Posterior cingulate gyrus (tissue), 11 donors: ENCODE measurements at regions not wholly inside any gene's neighbourhood (a gene's known extent, or its start where the extent isn't known, plus 50 kb on each side); places are given as distances from the start of the nearest gene placed in this dataset.
A peak's percentile ranks its signal among the peaks of the same experiment; 100 is the strongest.

ENCODE experiments used
- DNase-seq, 10 donors: peaks; one replicate each; pipeline versions ENCODE4 v3.0.0 to v3.0.0-alpha.2; 2020 to 2021; ENCODE audit warnings: mixed read lengths in 3 of 10
- intact Hi-C: fragments of 100-400 bp; cut with DNase I; formaldehyde crosslinking; loops from one replicate; pipeline ENCODE4 v1.15.1; 2023

GRCh38 chr5:159630545-159630944 lies 285.7 kb upstream of the ADRA1B start:
- intact Hi-C loops: no loop called here
- DNase-seq: no peak

DNA sequence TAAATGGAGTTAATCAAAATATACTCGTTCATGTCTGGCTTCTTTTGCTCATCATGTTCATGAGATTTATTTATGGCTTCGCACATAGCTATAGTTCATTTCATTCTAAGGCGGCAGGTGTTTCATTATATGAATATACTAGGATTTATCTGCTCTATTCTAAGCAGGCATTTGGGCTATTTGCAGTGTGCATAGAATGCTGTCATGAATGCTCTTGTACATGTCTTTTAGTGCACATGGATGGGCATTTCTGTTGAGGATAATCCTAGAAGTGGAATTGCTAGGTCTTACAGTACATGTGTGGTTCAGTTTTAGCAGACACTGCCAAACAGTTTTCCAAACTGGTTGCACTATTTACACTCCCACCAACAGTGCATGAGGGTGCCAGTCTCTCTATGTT lies 285.3 kb upstream of the ADRA1B start:
- DNase-seq: no peak
- intact Hi-C loops: no loop called here

GRCh38 chr5:159632866-159633265 lies 283.4 kb upstream of the ADRA1B start:
- intact Hi-C loops: no loop called here
- no peak for DNase-seq

DNA sequence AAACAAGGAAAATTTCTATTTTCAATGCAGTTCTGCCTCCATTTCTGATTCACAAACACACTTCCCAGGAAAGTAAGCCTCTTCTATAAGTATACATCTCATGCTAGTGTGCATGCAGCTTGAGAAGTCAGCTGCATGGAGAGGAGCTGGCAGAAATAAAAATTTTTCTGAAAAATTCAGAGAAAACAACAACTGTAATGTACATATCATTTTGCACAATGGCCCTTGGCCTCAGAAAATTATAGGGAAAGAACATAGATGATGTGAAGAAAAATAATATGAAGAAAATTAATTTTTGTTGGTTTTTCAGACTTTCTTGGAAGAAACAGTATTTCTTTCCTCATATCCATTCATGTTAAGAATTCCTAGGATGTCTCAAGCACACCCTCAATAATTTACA lies 277.8 kb upstream of the ADRA1B start:
- no peak for DNase-seq
- intact Hi-C loops: no loop called here

DNA sequence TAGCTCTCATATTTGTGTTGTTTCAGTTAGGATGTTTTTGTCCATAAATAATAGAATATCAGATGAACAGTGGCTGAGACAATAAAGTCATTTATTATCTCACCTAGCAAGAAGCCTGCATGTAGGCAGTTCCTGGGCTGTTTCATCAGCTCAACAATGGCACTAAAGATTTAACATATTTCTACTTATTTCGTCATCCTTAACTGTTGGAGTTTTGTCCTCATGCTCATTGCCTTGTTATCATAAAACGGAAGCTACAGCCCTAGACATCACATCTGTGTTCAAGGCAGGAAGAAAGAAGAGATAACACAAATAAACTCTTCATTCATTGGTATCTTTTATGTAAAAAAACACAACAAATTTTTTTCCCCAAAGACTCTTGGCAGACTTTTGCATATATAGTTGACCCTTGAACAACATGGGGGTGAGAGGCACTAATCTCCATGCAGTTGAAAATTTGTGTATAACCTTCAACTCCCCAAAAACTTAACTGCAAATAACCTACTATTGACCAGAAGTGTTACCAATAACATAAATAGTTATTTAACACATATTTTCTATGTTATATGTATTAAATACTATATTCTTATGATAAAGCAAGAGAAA lies 277.2 kb upstream of the ADRA1B start:
- intact Hi-C loops: no loop called here
- no peak for DNase-seq

- DNase-seq: no peak
- intact Hi-C loops: no loop called here
Observed at GRCh38 chr5:159639590-159639989, 276.7 kb upstream of the ADRA1B start.

- peak in 1 of 10 donors; percentile 67 for DNase-seq
Observed at GRCh38 chr5:159640446-159640845, 275.8 kb upstream of the ADRA1B start.

DNA sequence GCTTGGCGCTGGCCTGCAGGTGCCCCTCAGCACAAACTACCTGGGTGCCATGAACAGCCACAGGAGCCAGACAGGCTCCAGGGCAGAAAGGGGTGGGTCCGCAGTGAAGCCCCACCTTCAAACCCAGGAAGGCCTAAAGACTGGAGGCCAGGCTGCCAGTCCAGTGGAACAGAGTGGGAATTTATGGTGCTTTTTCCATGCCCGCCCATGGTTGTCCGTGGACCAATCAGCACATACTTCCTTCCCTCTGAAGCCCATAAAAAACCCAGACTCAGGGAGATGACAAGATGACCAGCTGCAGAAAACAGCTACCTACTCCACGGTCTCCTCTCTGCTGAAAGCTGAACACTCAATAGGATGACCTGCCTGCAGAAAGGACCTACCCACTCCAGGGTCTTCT lies 275.4 kb upstream of the ADRA1B start:
- no peak for DNase-seq
- intact Hi-C loops: no loop called here

More at GRCh38 chr5:159640446-159640845, 275.8 kb upstream of the ADRA1B start:
- intact Hi-C loops: no loop called here

GRCh38 chr5:159641371-159642039 lies 274.8 kb upstream of the ADRA1B start:
- DNase-seq: no peak
- intact Hi-C loops: no loop called here

- intact Hi-C loops: no loop called here
- DNase-seq: no peak
Observed at GRCh38 chr5:159642379-159642778, 273.9 kb upstream of the ADRA1B start.

DNA sequence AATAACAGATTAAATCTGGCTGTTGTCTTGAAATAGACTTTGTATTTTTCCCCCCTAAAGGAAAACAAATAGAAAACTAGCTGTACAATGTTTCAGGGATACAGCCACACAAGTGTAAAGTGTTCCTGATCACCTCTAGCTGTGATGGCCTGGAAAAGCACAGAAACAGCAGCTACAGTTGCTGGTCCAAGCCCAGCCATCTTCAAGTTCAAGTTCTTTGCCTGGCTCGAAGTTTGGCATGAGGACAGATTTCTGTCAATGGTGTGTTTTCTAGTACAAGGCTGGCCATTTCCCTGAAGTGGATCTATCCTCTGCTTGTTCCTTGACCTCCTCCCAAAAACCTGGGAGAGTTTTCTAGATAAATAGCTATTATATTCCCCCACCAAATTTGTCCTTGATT lies 272.2 kb upstream of the ADRA1B start:
- intact Hi-C loops: no loop called here
- no peak for DNase-seq

DNA sequence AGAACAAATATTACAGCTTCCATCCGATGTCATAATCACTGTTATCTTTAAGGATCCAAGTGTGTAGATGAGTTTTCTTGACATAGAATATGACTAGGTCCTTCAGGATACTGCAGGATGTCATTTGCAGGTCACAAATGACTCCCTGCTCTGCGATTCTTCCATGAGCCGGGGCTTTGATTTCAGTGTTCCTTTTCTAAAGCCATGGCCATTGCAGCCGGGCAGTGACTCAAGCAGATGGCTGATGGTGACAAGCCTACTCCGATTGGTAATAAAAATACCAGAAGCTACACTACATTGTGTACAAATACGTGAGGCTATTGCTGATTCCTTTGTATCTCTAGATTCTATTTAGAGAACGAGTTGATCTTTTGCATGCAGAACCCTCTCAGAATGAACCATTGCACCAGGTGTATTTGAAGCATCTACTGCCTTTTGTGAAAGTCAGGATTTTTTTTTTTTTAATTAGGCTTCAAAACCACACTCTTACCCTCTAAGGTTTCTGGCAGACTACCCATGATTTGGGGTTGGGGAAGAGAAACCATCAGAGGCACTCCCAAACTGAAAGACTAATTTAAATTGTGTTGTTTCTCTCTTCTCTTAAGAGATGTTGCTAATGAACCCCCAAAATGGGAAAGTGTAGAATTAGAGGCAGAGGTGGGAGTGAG lies 271.0 kb upstream of the ADRA1B start:
- intact Hi-C loops: no loop called here
- DNase-seq: no peak

- DNase-seq: no peak
- intact Hi-C loops: loop anchor here (10.0 kb wide), 1 partner anchor 196 kb away; no protein-coding TSS in a partner anchor
Observed at GRCh38 chr5:159650803-159651202, 265.5 kb upstream of the ADRA1B start.

GRCh38 chr5:159655757-159656409 lies 260.4 kb upstream of the ADRA1B start:
- no peak for DNase-seq
- intact Hi-C loops: loop anchor here (10.0 kb wide), 1 partner anchor 201 kb away; no protein-coding TSS in a partner anchor

DNA sequence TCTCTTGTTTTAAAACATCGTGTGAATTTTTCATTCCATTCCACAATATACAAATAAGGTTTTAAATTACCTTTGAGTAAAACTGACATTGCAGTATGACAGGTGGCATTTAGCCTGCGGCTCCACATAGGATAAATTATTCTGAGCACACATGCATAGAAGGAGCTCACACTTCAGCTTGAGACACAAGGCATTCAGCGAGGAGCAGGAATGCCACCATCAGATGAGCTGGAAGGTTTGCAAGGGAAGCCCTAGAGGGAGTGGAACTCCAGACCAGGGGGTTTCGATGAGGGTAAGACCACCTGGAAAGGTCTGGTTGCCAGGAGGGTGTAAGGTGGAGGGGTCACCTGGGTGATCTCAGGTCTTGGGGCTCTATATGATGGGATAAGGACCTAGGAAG lies 259.0 kb upstream of the ADRA1B start:
- DNase-seq: no peak
- intact Hi-C loops: loop anchor here (10.0 kb wide), 1 partner anchor 202 kb away; no protein-coding TSS in a partner anchor

DNA sequence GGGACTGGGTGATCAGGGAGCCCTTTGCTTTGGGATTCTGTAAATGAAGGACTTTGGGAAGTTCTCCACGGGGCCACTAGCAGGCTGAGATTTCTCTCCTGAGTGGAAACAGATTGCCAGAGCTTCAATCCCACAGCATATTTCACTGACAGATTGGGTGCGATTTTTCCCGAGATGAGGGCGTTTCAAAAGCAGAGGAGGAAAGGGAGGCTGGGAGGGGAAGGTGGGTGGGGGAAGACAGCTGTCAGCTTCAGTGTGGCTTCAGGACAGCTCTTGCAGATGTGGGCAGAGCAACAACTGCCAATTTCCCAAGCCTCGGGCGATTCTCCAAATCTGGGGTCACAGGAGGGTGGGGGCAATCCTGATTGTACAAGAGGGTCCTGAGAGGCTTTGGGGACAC lies 258.5 kb upstream of the ADRA1B start:
- peak in 1 of 10 donors; percentile 11 for DNase-seq
- intact Hi-C loops: loop anchor here (10.0 kb wide), 1 partner anchor 203 kb away; no protein-coding TSS in a partner anchor

GRCh38 chr5:159658266-159658925 lies 257.9 kb upstream of the ADRA1B start:
- DNase-seq: no peak
- intact Hi-C loops: loop anchor here (10.0 kb wide), 1 partner anchor 204 kb away; no protein-coding TSS in a partner anchor

- intact Hi-C loops: no loop called here
- DNase-seq: no peak
Observed at GRCh38 chr5:159660401-159660800, 255.9 kb upstream of the ADRA1B start.

DNA sequence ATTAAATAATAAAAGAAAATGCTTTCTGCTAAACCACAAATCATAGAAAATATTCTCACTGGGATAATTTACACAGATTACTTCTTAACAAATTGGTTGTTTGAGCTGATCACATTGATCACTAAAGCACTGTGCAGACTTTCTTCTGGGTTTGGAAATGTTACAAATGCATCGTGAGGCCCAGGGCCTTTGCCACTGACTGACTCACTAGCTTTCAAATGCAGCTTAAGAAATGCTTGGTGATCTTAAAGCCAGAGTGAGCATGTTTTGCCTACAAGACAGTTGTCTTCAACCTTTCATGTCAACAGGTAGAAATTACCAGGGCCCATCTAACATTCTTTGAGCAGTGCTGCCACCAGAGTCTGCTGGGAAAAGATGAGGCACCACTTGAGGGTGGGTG lies 252.3 kb upstream of the ADRA1B start:
- intact Hi-C loops: no loop called here

GRCh38 chr5:159667286-159667685 lies 249.0 kb upstream of the ADRA1B start:
- intact Hi-C loops: no loop called here

More for the DNA sequence above, 252.3 kb upstream of the ADRA1B start:
- DNase-seq: no peak

GRCh38 chr5:159668556-159668955 lies 247.7 kb upstream of the ADRA1B start:
- intact Hi-C loops: no loop called here
- DNase-seq: no peak

More at GRCh38 chr5:159667286-159667685, 249.0 kb upstream of the ADRA1B start:
- no peak for DNase-seq
